Panc1 (cell line): ENCODE measurements at regions not wholly inside any gene's neighbourhood (a gene's known extent, or its start where the extent isn't known, plus 50 kb on each side); places are given as distances from the start of the nearest gene placed in this dataset.

Experiments
- CTCF ChIP-seq: fragments of 450-650 bp; IDR thresholded peaks from 2 replicates; pipeline ENCODE4 v1.5.1; 2017; ENCODE audit warnings: mild to moderate bottlenecking
- POLR2AphosphoS5 ChIP-seq: IDR thresholded peaks from 2 replicates; pipeline ENCODE4 v1.6.1; 2012; ENCODE audit warnings: mild to moderate bottlenecking, low read depth, low read length, moderate library complexity
- SIN3A ChIP-seq: IDR thresholded peaks from 2 replicates; pipeline ENCODE4 v1.6.1; 2012; ENCODE audit warnings: low read depth, mild to moderate bottlenecking, low read length, moderate library complexity, borderline replicate concordance; ENCODE audit not compliant: insufficient read depth
- TCF7L2 ChIP-seq: IDR thresholded peaks from 2 replicates; pipeline ENCODE4 v1.6.1; 2011; ENCODE audit warnings: mild to moderate bottlenecking, low read depth, low read length, inconsistent platforms

- TF ChIP-seq CTCF (no peak), POLR2AphosphoS5 (no peak), SIN3A (no peak), TCF7L2 (no peak)
These were observed 67.6 kb upstream of the SLC38A4 start for GRCh38 chr12:46893434-46893833.
